RPMI7951 (cell line): ENCODE measurements at regions not wholly inside any gene's neighbourhood (a gene's known extent, or its start where the extent isn't known, plus 50 kb on each side); places are given as distances from the start of the nearest gene placed in this dataset.
"Not testable (repeated sequence)": the region's sequence is repeated elsewhere in the genome, so short reads cannot be mapped to it uniquely, and the experiment has no call there.

Source experiments
- DNase-seq: peaks from one replicate; pipeline ENCODE4 v3.0.0-alpha.2; 2012; ENCODE audit warnings: low read depth

DNA sequence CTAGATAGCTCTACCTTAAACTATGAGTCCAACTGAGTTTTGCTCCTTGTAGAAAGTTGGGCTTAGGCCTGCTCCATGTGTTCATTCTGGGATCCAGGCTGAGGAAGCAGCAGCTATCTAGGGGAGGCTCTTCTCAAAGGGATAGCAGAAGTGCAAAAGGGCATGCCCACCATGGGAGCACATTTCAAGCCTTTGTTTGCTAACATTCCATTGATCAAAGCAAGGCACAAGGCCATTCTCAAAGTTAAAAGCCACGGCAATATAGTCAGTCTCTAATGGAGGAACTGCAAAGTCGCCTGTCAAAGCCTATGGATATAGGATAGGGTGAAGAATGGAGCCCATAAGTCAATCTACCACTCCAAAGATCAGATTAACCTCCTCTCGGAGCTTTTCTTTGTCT is 488.1 kb upstream of the ARX start:
- DNase-seq, result no peak

DNA sequence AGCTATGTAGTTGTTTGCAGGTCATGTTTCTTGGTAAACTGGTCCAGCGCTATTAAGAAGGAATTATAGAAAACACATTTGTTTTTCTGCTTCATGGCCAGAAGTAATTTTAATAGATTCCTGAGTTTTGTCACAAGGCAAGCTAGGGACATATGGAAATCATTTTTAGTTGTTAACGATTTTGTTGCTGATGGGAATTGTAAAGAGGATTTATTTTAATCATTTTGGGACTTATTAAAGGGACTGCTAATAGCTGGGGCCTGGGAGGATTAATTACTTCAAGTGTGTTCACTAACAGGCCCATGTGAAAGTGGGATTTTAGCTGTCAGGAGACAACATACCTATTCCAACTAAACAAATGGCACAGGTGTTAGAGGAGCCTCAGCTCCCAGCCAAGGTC is 492.0 kb upstream of the ARX start:
- no peak for DNase-seq

DNA sequence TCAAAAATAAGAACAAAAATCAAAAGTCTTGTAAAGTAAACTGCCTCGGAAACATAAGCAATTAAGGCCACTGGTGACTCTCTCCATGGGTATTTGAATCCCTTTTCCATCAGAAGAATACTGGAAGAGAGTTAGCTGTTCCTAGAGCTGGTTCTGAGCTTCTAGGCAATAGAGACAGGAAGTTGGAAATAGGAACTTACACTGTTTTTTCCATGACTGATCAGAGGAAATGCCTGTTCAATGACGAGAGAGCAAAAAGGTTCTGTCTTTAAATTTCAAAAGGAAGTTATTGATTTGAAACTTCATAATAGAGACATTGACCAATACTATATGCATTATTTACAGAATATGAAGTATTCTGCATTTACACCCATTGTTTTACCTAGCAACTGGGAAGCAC is 503.5 kb upstream of the ARX start:
- DNase-seq, result no peak

DNA sequence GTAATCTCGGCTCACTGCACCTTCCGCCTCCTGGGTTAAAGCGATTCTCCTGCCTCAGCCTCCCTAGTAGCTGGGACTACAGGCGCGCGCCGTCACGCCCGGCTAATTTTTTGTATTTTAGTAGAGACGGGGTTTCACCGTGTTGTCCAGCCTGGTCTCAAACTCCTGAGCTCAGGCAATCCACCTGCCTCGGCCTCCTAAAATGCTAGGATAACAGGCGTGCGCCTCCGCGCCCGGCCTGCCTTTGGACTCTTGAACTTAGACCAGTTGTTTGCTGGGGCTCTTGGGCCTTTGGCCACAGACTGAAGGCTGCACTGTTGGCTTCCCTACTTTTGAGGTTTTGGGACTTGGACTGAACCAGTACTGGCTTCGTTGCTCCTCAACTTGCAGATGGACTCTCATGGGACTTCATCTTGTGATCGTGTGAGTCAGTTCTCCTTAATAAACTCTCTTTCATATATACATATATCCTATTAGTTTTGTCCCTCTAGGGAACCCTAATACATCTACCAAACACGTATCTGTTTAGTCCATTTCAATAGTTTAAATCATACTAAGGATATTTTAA is 506.8 kb upstream of the ARX start:
- DNase-seq, result not testable (repeated sequence)

DNA sequence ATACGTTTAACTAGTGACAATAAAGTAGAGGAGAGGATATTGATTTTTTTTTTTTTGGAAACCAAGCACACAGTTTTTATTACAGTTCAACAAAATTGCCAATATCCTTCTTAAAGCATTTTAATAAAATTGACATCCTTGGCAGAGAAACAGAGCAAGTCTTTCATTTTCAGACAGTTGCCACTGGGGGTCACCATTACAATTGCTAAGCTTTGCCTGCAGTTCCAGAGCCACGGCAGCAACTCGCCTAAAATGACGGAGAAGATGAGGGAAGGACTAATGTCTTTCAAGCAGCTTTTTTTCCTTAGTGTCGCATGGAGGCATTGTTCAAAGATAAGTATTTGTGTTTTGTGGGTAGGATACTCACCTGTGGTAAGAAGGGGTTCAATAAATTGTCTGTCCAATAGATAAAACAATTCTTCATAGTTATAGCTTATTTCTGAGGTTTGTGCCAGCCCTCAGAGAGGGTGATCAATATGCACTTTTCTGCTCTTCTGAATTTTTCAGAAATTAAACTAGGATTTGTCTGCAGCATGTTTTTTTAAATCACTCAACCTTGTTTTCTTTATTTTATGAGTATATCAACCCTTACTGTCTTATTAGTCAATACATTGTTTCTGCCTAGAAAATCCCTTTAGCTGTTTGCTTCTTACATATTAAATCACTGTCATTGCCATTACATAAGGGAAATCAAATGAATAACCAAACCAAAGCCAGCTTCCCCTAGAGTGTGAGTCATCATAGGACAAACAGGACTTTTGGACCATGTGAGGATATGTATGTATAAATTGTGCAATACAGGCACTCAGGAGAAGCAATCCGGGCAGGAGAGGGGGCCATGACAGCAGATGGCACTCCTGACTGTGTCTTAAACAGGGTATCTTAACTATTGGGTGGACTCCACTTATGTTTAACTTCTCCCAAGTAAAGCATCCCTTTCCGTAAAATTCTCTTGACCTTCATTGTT is 508.1 kb upstream of the ARX start:
- DNase-seq, result no peak

DNA sequence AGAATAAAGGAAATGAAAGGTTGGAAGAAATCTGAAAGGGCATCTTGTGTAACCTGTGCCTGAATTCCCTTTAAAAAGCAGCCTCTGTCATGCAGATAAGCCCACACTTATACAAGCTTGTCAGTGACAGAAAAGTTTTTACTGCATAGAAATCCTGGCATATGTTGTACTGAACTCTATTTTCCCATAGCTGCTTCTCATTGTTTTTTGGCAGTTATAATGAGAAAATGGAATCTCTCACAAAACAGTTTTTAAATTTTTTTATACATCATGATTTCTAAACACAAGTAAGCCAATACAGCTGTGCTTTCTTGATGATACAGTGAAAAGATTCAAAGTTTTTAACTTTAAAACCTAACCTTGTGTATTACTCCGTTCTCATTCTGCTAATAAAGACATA is 511.4 kb upstream of the ARX start:
- no peak for DNase-seq

DNA sequence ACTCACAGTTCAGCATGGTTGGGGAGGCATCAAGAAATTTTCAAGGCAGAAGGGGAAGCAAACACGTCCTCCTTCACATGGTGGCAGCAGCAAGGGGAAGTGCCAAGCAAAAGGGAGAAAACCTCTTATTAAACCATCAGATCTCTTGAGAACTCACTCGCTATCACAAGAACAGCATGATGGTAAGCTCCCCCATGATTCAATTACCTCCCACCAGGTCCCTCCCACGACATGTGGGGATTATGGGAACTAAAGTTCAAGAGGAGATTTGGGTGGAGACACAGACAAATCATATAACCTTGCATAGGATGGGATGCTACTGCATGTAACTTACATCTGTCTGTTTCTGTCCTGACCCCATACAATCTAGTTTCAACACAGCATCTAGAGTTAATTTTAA is 511.8 kb upstream of the ARX start:
- no peak for DNase-seq

DNA sequence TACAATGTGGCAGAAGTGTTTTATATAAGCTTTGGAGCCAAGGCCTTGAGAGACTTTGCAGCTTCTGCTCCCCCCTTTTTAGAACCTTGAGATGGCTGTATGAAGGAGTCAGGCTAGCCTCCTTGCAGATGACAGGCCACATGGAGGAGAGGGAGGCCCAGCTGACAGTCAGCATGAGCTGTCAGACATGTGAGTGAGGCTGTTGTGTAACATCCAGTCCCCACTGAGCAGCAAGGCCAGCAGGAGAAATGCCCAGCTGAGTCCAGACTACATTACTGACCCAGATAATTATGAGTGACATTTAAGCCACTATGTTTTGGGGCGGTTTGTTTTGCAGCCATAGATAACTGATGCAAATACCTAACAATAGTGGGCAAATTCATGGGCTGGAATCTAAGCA is 515.3 kb upstream of the ARX start:
- DNase-seq, result no peak

DNA sequence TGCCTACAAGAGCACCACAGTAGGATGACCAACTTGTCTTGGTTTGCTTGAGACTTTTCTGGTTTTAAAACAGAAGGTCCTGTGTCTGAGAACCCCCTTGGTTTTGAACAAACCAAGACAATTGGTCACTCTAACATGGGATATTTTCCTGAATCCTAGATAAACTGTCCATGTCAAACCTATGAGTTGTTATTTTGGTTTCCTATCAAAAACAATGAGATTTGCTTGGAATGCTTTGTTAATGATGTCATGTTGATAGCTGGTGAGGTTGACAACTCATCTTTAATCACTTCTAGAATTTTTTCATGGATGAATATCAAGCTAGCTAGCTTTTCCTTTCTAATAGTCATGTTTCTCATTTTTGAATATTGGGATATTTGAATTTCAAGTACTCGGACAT is 518.3 kb upstream of the ARX start:
- DNase-seq, result no peak

DNA sequence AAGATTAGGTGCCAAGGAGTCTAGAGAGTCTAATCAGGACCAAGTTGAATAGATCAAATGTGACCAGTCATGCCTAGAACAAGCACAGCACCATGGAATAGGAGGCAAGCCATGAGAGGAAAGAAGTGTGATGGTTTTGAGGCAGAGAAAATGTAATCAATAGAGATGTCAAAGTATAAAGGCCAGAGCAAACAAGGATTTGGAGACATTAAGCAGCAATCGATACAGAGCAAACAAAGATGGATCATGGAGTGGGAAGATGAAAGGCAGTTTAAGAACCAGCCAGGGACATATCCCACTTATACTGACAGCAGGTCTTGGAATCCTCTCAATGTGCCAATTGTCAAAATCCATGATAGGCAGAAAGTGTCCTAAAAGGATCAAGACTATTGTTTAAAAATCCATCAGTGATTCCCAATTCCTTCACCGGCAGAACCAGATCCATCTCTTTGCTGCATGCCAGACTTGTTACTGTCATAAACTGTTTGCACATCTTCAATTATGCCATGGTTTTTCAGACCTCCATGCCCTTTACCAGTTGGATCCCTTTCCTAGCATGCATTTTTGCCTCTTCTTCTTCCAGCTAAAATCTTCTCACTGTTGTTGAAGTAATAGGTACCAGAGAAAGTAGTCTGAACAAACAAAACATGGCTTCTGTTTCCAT is 520.7 kb upstream of the ARX start:
- DNase-seq, result no peak

DNA sequence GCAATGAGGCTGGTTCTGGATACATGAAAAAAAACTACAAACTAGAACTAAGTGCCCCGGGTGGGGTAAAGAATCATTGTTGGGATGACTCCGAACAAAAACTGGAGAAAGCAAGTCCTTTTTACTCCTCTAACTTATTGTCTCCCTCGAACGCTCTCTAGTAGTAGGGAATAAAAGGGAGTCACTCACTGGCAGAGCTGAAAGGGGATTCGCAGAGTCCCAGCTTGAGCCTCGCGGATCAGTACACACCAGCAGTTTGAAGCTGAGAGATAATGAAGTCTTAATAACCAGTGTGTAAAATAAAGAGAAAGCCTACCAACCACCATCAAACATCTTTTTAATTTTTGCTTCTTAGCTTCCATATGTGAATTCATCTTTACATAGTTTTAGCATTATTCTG is 521.9 kb upstream of the ARX start:
- no peak for DNase-seq

DNA sequence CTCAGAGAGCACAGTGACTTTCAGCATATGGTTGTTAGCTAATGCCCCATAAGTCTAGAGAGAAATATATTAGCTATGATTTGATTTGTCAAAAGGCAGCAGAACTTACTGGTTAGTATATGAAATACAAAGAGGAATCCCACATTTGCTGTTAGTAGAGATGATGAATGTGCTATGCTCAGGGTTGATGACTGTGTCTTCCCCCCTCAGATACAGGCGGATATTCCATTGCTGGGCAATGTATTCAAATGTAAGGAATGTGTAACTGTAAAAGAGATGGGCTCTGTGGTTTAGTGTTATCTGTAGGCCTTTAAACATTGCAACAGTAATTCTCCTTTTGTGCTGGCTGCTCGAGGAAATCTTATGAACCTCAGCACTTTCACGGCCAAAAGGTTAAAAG is 528.9 kb upstream of the ARX start:
- DNase-seq, result no peak

DNA sequence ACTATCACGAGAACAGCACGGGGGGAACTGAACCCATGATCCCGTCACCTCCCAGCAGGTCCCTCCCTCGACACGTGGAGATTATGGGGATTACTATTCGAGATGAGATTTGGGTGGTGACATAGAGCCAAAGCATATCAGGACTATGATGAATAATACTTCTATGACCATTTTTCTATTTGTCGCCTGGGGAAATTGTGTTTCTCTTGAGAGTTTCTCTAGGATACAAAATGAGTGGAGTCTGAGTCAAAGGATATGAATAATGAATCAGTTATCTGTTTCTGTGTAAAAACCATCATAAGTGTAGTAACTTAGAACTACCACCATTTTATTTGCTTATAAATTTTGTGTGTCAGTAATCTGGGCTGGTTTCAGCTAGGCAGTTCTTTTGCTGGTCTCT is 533.0 kb upstream of the ARX start:
- no peak for DNase-seq

DNA sequence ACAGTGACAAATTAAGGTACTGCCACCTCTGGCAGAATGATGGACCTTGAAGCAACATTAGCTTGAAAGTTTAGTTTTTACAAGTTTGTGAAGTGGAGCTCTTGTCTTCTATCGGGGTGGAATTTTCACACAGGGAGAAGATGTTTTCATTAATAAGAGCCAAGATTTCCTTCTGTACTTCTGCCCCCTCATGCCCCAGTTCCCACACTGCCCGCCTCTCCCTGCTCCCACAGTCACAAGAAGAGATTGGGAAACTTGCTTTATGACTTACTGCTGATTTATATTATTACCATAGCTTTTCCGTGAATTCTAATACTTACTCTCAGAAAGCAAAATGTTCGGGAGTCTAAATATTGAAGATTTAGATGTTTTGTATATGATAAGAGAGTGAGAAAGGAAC is 539.8 kb upstream of the ARX start:
- no peak for DNase-seq

DNA sequence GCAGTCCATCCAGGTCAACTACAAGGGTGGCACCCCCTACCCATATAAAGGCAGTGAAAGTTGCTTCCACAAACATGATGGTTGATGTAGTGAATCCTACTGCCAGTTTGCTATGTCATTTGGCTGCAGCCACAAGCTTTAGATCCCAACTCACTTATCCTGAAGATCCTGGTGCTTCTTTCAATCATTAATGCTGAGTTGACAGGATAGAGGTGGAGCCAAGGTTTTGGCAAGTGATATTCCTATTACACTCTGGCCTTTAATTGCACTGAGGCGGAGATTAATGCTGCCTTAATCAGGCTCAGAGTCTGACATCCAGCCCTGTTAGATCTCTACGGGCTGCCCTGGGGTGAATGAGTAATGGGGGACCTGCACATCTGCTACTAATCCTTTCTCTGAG is 542.4 kb upstream of the ARX start:
- DNase-seq, result no peak

DNA sequence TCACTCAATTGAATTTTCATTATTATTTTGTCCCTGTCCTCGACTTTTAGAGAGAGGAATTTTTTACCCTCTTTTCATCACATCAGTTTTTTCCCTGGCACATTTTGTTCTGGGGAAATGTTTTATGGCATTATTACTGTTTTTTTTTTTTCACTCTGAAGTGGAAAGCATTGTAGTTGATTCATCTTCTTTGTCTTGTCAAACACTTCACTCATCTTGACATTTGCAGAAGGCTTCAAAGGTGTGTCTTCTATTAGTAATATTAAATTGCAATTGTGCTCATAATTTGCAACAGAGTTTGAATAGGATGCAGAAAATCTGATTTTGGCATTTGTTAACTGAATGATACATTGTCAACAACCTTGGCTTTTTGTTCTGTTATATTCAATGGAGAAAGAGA is 545.4 kb upstream of the ARX start:
- no peak for DNase-seq

DNA sequence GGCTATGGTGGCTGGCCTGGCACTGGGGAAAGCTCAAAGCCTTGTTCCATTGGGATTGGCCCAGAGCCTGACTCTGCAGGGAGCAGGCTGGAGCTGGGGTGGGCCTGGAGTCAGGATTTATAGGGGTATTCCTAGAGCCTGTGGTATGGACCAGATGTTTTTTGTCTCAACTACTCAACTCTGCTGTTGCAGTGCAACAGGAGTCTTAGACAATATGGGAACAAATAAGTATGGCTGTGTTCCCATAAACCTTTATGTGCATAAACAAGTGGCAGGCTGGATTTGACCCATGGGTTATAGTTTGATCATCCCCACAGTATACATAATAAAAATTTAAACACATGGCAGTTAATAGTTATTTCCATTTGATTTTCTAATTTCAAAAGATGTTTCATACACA is 557.9 kb upstream of the ARX start:
- DNase-seq, result no peak

DNA sequence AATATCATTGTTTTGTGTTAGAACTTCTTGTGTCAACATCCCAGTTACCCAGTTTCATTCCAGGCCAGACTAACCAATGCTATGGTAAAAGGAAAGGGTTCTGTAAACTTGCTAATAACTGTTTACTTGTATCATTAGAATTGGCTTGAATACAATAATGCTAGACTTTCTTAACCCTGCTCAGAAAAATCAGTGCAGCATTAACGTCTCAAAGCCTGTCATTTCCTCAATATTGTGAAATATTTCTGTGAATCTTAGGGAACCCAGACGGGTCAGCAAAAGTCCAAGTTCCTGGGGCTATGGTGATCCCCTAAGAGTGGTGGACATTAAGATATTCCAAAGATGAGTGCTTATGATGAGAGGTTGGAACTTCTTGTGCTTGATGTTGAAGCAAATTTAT is 541.2 kb upstream of the MAGEB18 start:
- DNase-seq, result no peak

DNA sequence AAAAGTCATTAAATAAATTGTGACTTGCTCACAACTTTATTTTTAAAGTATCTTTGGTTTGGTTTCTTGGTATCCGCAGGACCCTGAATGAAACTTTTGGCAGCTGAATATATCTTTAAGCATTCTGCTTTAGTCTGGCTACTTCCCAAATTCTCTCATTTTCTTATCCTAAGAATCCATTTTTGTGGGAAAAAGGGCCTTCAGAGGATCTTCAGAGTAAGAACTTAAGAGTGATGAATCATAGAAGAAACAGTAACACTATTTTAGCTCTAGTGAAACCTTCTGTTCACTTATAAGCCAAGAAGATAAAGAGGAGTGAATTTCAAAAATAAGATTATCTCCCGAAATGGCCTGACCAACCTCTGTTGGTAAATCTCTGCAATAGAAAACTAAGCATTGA is 540.6 kb upstream of the MAGEB18 start:
- no peak for DNase-seq

DNA sequence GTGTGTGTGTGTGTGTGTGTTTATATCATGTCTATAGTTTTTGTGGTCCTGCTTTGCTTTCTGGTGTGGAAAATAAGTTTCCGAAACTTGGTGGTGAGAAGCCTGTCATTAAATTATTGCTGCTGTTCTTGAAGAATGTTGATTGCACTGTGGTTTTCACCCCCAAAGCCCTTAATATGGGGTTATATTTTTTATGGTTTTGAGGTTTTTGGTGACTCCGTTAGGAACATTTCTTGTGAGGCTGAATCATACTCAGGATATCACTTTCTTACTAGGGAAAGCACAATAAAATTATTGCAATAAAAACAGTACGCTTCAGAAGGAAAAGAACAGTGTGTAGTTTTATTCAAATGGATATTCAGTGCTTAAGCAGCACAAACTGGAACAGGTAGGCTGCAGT is 539.1 kb upstream of the MAGEB18 start:
- no peak for DNase-seq

DNA sequence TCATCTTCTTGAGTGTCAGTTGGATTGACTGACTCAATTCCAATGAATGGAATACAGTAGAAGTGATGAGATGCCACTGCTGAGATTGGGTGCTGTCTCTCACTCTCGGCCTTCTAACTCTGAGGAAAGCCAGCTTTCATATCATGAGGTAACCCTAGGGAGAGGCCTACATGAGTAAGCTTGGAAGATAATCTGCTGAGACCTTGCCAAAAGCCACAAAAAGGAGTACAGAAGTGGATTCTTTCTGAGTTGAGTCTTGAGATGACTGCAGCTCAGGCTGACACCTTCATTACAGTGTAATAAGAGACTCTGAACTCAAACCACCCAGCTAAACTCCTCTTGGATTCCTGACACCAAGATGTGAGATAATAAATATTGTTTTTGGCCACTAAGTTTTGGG is 537.4 kb upstream of the MAGEB18 start:
- no peak for DNase-seq

DNA sequence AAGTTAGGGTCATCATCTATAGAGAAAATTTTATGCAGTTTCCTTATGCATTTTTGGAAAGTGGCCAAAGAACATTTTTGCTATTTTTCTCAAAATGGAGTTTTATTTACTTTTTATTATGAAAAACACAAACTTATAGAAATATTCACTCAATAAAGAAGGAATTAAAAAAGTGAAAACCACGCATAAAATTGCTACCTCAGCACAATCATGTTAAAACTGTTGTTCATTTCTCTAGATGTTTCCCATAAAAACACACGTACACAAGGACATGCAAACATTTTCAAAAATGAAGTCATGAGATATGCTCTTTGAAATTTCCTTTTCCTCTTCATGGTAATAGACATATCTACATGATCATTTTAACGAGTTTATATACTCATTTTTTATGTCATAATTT is 536.8 kb upstream of the MAGEB18 start:
- DNase-seq, result no peak

DNA sequence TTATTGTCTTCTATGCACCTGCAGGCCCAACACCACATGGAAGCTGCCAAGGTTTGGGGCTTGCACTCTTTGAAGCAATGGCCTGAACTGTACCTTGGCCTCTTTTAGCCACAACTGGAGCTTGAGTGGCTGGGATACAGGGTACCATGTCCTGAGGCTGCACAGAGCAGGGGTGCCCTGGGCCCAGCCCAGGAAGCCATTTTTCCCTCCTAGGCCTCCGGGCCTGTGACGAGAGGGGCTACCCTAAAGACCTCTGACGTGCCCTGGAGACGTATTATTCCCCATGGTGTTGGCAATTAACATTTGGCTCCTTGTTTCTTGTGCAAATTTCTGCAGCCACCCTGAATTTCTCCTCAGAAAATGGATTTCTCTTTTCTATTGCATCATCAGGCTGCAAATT is 519.9 kb upstream of the MAGEB18 start:
- no peak for DNase-seq
